ENCODE measurements at regions not wholly inside any gene's neighbourhood (a gene's known extent, or its start where the extent isn't known, plus 50 kb on each side); places are given as distances from the start of the nearest gene placed in this dataset.

GRCh38 chr21:36549470-36549869, 69.5 kb upstream of the CLDN14 start:
- Histone ChIP-seq H3K36me3 (ENCODE audit: insufficient read depth, low read length) (no peaks in the 10 kb centered on the region), H3K27me3 (ENCODE audit: insufficient read depth, low read length) (no peaks in the 10 kb centered on the region), H3K9me3 (ENCODE audit: control insufficient read depth in 1 of 2, low read length in 2 of 2) (no peaks in the 10 kb centered on the region), H3K4me3 (ENCODE audit: low read length in 2 of 2) (no peak overlapping the region), H3K4me1 (ENCODE audit: insufficient read depth, low read length) (no peaks in the 10 kb centered on the region), H3K27ac (ENCODE audit: low read depth, low read length) (no peak overlapping the region)
- H3K27me3 Mint-ChIP-seq: peaks cover 10 to 11% of the 10 kb centered on the region in 2 donors
- no peaks in the 10 kb centered on the region for H3K4me1 Mint-ChIP-seq
- H3K9me3 Mint-ChIP-seq: no peaks in the 10 kb centered on the region
- DNase-seq: no peak
- no peaks in the 10 kb centered on the region for H3K36me3 Mint-ChIP-seq
- no peak overlapping the region for H3K27ac Mint-ChIP-seq
- H3K4me3 Mint-ChIP-seq: no peak overlapping the region
- intact Hi-C loops (cut with micrococcal nuclease): no loop called here
- ChIA-PET POLR2A (ENCODE audit: partially characterized antibody) (no interaction called here), CTCF (ENCODE audit: partially characterized antibody) (no interaction called here)

- H3K4me1 ChIP-seq (ENCODE audit: insufficient read depth, low read length): no peaks in the 10 kb centered on the region
- DNase-seq: no peak
- no peaks in the 10 kb centered on the region for H3K27me3 ChIP-seq (ENCODE audit: insufficient read depth, low read length)
- CTCF ChIA-PET (ENCODE audit: partially characterized antibody): no interaction called here
- POLR2A ChIA-PET (ENCODE audit: partially characterized antibody): no interaction called here
- H3K4me3 ChIP-seq (ENCODE audit: low read length in 2 of 2): no peak overlapping the region
- Mint-ChIP-seq H3K9me3 (no peaks in the 10 kb centered on the region), H3K27me3 (peaks cover 8 to 10% of the 10 kb centered on the region in 2 donors), H3K27ac (no peak overlapping the region), H3K4me3 (no peak overlapping the region), H3K4me1 (no peaks in the 10 kb centered on the region), H3K36me3 (no peaks in the 10 kb centered on the region)
- H3K9me3 ChIP-seq (ENCODE audit: control insufficient read depth in 1 of 2, low read length in 2 of 2): no peaks in the 10 kb centered on the region
- no peaks in the 10 kb centered on the region for H3K36me3 ChIP-seq (ENCODE audit: insufficient read depth, low read length)
- no peak overlapping the region for H3K27ac ChIP-seq (ENCODE audit: low read depth, low read length)
- intact Hi-C loops (cut with micrococcal nuclease): no loop called here
These were observed 70.8 kb upstream of the CLDN14 start for GRCh38 chr21:36550761-36551160.

- Histone ChIP-seq H3K4me3 (ENCODE audit: low read length in 2 of 2) (no peak overlapping the region), H3K36me3 (ENCODE audit: insufficient read depth, low read length) (no peaks in the 10 kb centered on the region), H3K4me1 (ENCODE audit: insufficient read depth, low read length) (no peaks in the 10 kb centered on the region), H3K9me3 (ENCODE audit: control insufficient read depth in 1 of 2, low read length in 2 of 2) (no peaks in the 10 kb centered on the region), H3K27me3 (ENCODE audit: insufficient read depth, low read length) (no peaks in the 10 kb centered on the region), H3K27ac (ENCODE audit: low read depth, low read length) (no peak overlapping the region)
- no peak for DNase-seq
- Mint-ChIP-seq H3K36me3 (no peaks in the 10 kb centered on the region), H3K27me3 (peaks cover 10 to 11% of the 10 kb centered on the region in 2 donors), H3K4me1 (no peaks in the 10 kb centered on the region), H3K9me3 (no peaks in the 10 kb centered on the region), H3K27ac (no peak overlapping the region), H3K4me3 (no peak overlapping the region)
- ChIA-PET CTCF (ENCODE audit: partially characterized antibody) (no interaction called here), POLR2A (ENCODE audit: partially characterized antibody) (no interaction called here)
- intact Hi-C loops (cut with micrococcal nuclease): no loop called here
These were observed 71.4 kb upstream of the CLDN14 start for GRCh38 chr21:36551321-36551720.

DNA sequence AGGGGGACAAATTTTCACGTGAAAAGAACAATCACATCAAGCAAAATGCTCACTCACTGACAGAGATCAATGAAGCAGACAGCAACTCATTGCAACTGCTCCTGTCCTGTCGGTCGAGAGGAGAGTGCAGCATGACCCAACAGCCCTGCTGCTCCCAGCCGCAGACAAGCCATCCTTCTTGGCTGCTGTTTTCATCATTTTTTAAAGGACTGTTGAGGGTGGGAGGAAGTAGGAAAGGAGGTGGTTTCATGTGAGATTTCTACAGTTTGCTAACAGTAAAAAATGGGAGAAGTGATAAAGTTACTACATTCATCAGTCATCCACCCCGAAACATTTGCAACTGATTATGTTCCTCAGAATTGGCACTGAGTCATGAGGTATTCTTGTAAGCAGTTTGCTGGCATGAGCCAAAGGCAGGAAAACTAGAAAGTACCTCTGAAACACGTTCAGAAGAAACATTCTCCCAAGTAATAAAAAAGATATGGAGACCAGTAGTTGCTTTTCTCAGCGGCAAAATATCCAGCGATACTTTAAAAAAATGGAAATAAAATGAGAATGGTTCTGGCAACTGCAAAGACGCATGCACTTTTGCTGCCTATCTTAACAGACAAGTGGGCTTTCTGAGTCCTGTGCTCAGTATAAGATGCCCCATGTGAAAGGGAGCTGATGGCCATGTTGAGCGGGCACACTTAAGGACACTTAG, 72.0 kb upstream of the CLDN14 start:
- DNase-seq: no peak
- Mint-ChIP-seq H3K27me3 (peaks cover 11% of the 10 kb centered on the region in 2 donors), H3K9me3 (peaks cover 0 to 4% (median 0%) of the 10 kb centered on the region in 8 donors), H3K27ac (no peak overlapping the region), H3K4me3 (no peak overlapping the region), H3K36me3 (no peaks in the 10 kb centered on the region), H3K4me1 (no peaks in the 10 kb centered on the region)
- Histone ChIP-seq H3K36me3 (ENCODE audit: insufficient read depth, low read length) (no peaks in the 10 kb centered on the region), H3K27me3 (ENCODE audit: insufficient read depth, low read length) (no peaks in the 10 kb centered on the region), H3K4me3 (ENCODE audit: low read length in 2 of 2) (no peak overlapping the region), H3K9me3 (ENCODE audit: control insufficient read depth in 1 of 2, low read length in 2 of 2) (no peaks in the 10 kb centered on the region), H3K4me1 (ENCODE audit: insufficient read depth, low read length) (no peaks in the 10 kb centered on the region), H3K27ac (ENCODE audit: low read depth, low read length) (no peak overlapping the region)
- POLR2A ChIA-PET (ENCODE audit: partially characterized antibody): no interaction called here
- intact Hi-C loops (cut with micrococcal nuclease): no loop called here
- CTCF ChIA-PET (ENCODE audit: partially characterized antibody): no interaction called here

GRCh38 chr21:36552434-36552785, 72.5 kb upstream of the CLDN14 start:
- no peak for DNase-seq
- no peak overlapping the region for H3K27ac ChIP-seq (ENCODE audit: low read depth, low read length)
- ChIA-PET POLR2A (ENCODE audit: partially characterized antibody) (no interaction called here), CTCF (ENCODE audit: partially characterized antibody) (no interaction called here)
- H3K9me3 ChIP-seq (ENCODE audit: control insufficient read depth in 1 of 2, low read length in 2 of 2): no peaks in the 10 kb centered on the region
- no peaks in the 10 kb centered on the region for H3K36me3 ChIP-seq (ENCODE audit: insufficient read depth, low read length)
- H3K27me3 Mint-ChIP-seq: peaks cover 9 to 11% of the 10 kb centered on the region in 2 donors
- peaks cover 0 to 8% (median under 1%) of the 10 kb centered on the region in 8 donors for H3K9me3 Mint-ChIP-seq
- intact Hi-C loops (cut with micrococcal nuclease): no loop called here
- H3K4me1 ChIP-seq (ENCODE audit: insufficient read depth, low read length): no peaks in the 10 kb centered on the region
- no peak overlapping the region for H3K27ac Mint-ChIP-seq
- H3K4me3 ChIP-seq (ENCODE audit: low read length in 2 of 2): no peak overlapping the region
- no peaks in the 10 kb centered on the region for H3K36me3 Mint-ChIP-seq
- H3K27me3 ChIP-seq (ENCODE audit: insufficient read depth, low read length): no peaks in the 10 kb centered on the region
- no peak overlapping the region for H3K4me3 Mint-ChIP-seq
- no peaks in the 10 kb centered on the region for H3K4me1 Mint-ChIP-seq

DNA sequence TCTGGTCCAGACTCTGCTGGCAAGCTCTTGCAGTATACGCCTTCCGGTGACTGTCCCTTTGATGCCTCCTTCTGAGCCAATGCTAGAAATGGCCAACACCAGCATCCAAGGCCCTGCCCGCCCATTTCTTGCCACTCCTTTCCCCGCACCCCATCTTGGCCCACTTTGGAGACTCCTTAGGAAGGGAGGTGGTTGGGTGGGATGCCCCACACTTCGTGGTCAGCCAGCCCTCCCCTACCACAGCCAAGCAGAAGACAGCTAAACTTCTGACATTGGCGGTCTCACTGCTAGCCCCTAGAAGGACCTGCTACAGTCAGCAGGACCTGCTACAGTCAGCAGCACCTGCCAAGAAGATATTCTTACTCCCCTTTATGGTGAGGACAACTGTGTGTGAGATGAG, 73.5 kb upstream of the CLDN14 start:
- ChIA-PET POLR2A (ENCODE audit: partially characterized antibody) (no interaction called here), CTCF (ENCODE audit: partially characterized antibody) (no interaction called here)
- Histone ChIP-seq H3K27me3 (ENCODE audit: insufficient read depth, low read length) (no peaks in the 10 kb centered on the region), H3K9me3 (ENCODE audit: control insufficient read depth in 1 of 2, low read length in 2 of 2) (no peaks in the 10 kb centered on the region), H3K27ac (ENCODE audit: low read depth, low read length) (no peak overlapping the region), H3K4me3 (ENCODE audit: low read length in 2 of 2) (no peak overlapping the region), H3K36me3 (ENCODE audit: insufficient read depth, low read length) (no peaks in the 10 kb centered on the region), H3K4me1 (ENCODE audit: insufficient read depth, low read length) (no peaks in the 10 kb centered on the region)
- H3K27me3 Mint-ChIP-seq: peaks cover 9 to 13% of the 10 kb centered on the region in 2 donors
- peaks cover 0 to 13% (median 3%) of the 10 kb centered on the region in 8 donors for H3K9me3 Mint-ChIP-seq
- H3K27ac Mint-ChIP-seq: no peak overlapping the region
- intact Hi-C loops (cut with micrococcal nuclease): no loop called here
- no peaks in the 10 kb centered on the region for H3K36me3 Mint-ChIP-seq
- H3K4me3 Mint-ChIP-seq: no peak overlapping the region
- no peaks in the 10 kb centered on the region for H3K4me1 Mint-ChIP-seq
- no peak for DNase-seq

DNA sequence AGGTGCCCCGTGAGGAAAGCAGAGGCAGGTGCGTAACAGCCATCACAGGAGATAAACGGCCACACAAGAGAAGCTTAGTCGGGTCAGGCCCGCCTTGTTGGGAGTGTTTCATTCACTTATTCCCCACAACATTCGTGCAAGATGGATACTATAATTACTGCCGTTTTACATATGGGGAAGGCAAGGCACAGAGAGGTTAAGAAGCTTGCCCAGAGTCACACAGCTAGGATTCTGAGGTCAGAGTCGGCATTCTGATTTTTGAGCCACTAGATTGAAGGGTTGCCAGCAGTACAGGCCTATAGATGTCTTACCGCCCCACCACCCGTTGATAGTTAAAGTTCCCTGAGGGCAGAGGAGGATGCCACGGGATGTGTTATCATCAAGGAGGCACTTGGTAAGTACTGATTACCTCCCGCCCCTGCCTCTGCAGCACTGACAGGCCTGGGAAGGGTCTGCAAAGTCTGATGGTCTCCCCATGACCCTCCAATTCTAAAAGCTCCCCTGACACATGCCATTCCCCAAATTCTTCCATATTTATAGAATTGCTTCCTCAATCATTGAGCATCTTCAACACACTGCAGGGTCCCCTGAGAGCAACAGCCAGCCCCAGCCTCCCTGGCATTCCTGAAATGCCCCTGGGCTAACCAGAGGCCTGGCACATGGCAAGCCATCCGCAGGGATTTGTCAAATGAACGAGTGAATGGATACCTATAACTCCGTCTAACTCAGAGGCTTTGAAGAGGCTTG, 74.7 kb upstream of the CLDN14 start:
- DNase-seq: no peak
- Histone ChIP-seq H3K4me1 (ENCODE audit: insufficient read depth, low read length) (no peaks in the 10 kb centered on the region), H3K27me3 (ENCODE audit: insufficient read depth, low read length) (no peaks in the 10 kb centered on the region), H3K27ac (ENCODE audit: low read depth, low read length) (no peak overlapping the region), H3K36me3 (ENCODE audit: insufficient read depth, low read length) (no peaks in the 10 kb centered on the region), H3K4me3 (ENCODE audit: low read length in 2 of 2) (no peak overlapping the region), H3K9me3 (ENCODE audit: control insufficient read depth in 1 of 2, low read length in 2 of 2) (no peaks in the 10 kb centered on the region)
- no peak overlapping the region for H3K27ac Mint-ChIP-seq
- H3K9me3 Mint-ChIP-seq: peaks cover 0 to 13% (median 3%) of the 10 kb centered on the region in 8 donors
- H3K4me3 Mint-ChIP-seq: no peak overlapping the region
- H3K36me3 Mint-ChIP-seq: no peaks in the 10 kb centered on the region
- intact Hi-C loops (cut with micrococcal nuclease): no loop called here
- CTCF ChIA-PET (ENCODE audit: partially characterized antibody): no interaction called here
- H3K27me3 Mint-ChIP-seq: peaks cover 9 to 13% of the 10 kb centered on the region in 2 donors
- no peaks in the 10 kb centered on the region for H3K4me1 Mint-ChIP-seq
- POLR2A ChIA-PET (ENCODE audit: partially characterized antibody): no interaction called here

All from CD4-positive, alpha-beta memory T cell (primary cell).